H9 (cell line): ENCODE measurements at regions not wholly inside any gene's neighbourhood (a gene's known extent, or its start where the extent isn't known, plus 50 kb on each side); places are given as distances from the start of the nearest gene placed in this dataset.

Source experiments
- DNase-seq: peaks from one replicate; pipeline ENCODE4 v3.0.0-alpha.2; 2017
- H2AFZ ChIP-seq: one replicate; pipeline ENCODE4 v1.6.1; 2013; ENCODE audit warnings: mild to moderate bottlenecking, low read length, control low read depth, moderate library complexity
- H2AK5ac ChIP-seq: 2 replicates; pipeline ENCODE4 v1.6.1; 2013; ENCODE audit warnings: low read length, control low read depth, mixed read lengths; ENCODE audit not compliant: insufficient read length
- H2BK120ac ChIP-seq: one replicate; pipeline ENCODE4 v1.6.1; 2013; ENCODE audit warnings: low read depth, mild to moderate bottlenecking, low read length, control low read depth, inconsistent platforms; ENCODE audit not compliant: poor library complexity, severe bottlenecking
- H2BK12ac ChIP-seq: 2 replicates; pipeline ENCODE4 v1.6.1; 2013; ENCODE audit warnings: low read length, control low read depth, mixed read lengths, low read depth; ENCODE audit not compliant: insufficient read length
- H2BK15ac ChIP-seq: 2 replicates; pipeline ENCODE4 v1.6.1; 2013; ENCODE audit warnings: low read depth, low read length, control low read depth
- H2BK20ac ChIP-seq: one replicate; pipeline ENCODE4 v1.6.1; 2013; ENCODE audit warnings: low read depth, mild to moderate bottlenecking, low read length, control low read depth, inconsistent platforms; ENCODE audit not compliant: poor library complexity, severe bottlenecking
- H2BK5ac ChIP-seq: 2 replicates; pipeline ENCODE4 v1.6.1; 2013; ENCODE audit warnings: low read length, control low read depth, mixed read lengths; ENCODE audit not compliant: insufficient read length
- H3K14ac ChIP-seq: 2 replicates; pipeline ENCODE4 v1.6.1; 2013; ENCODE audit warnings: low read length, control low read depth; ENCODE audit not compliant: insufficient read depth
- H3K18ac ChIP-seq: 2 replicates; pipeline ENCODE4 v1.6.1; 2013; ENCODE audit warnings: low read depth, mild to moderate bottlenecking, mixed read lengths, low read length, control low read depth; ENCODE audit not compliant: insufficient read length
- H3K23ac ChIP-seq: 2 replicates; pipeline ENCODE4 v1.6.1; 2013; ENCODE audit warnings: low read length, control low read depth, mixed read lengths, low read depth; ENCODE audit not compliant: insufficient read length
- H3K23me2 ChIP-seq: 2 replicates; pipeline ENCODE4 v1.6.1; 2013; ENCODE audit warnings: low read depth, mild to moderate bottlenecking, mixed read lengths, low read length, control low read depth; ENCODE audit not compliant: insufficient read length, poor library complexity, severe bottlenecking
- H3K27ac ChIP-seq: 2 replicates; pipeline ENCODE4 v1.5.1; 2013; ENCODE audit warnings: low read length, control low read depth, mixed read lengths, low read depth; ENCODE audit not compliant: insufficient read length
- H3K27me3 ChIP-seq: 2 replicates; pipeline ENCODE4 v1.6.1; 2013; ENCODE audit warnings: low read length, control low read depth, inconsistent platforms; ENCODE audit not compliant: insufficient read depth
- H3K4ac ChIP-seq: 2 replicates; pipeline ENCODE4 v1.6.1; 2013; ENCODE audit warnings: low read depth, mild to moderate bottlenecking, control low read depth, inconsistent platforms, low read length, moderate library complexity
- H3K4me1 ChIP-seq: 2 replicates; pipeline ENCODE4 v1.6.1; 2013; ENCODE audit warnings: low read length, control low read depth, inconsistent platforms; ENCODE audit not compliant: insufficient read depth
- H3K4me2 ChIP-seq: 2 replicates; pipeline ENCODE4 v1.6.1; 2013; ENCODE audit warnings: low read length, control low read depth, mixed read lengths; ENCODE audit not compliant: insufficient read length, insufficient read depth
- H3K56ac ChIP-seq: 2 replicates; pipeline ENCODE4 v1.6.1; 2013; ENCODE audit warnings: low read depth, mild to moderate bottlenecking, mixed read lengths, low read length, control low read depth; ENCODE audit not compliant: insufficient read length
- H3K79me1 ChIP-seq: 2 replicates; pipeline ENCODE4 v1.6.1; 2013; ENCODE audit warnings: low read depth, mild to moderate bottlenecking, moderate library complexity, low read length, control low read depth, inconsistent platforms; ENCODE audit not compliant: insufficient read depth, poor library complexity, severe bottlenecking
- H3K79me2 ChIP-seq: 2 replicates; pipeline ENCODE4 v1.6.1; 2013; ENCODE audit warnings: low read length, control low read depth, inconsistent platforms; ENCODE audit not compliant: insufficient read depth
- H3K9ac ChIP-seq: 2 replicates; pipeline ENCODE4 v1.6.1; 2013; ENCODE audit warnings: low read length, control low read depth, mixed read lengths; ENCODE audit not compliant: insufficient read length; ENCODE audit errors: extremely low read depth
- H3K9me3 ChIP-seq: one replicate; pipeline ENCODE4 v1.6.1; 2013; ENCODE audit warnings: low read depth, low read length, inconsistent platforms; ENCODE audit not compliant: control insufficient read depth
- H3T11ph ChIP-seq: one replicate; pipeline ENCODE4 v1.6.1; 2013; ENCODE audit warnings: mild to moderate bottlenecking, low read length, control low read depth, inconsistent platforms
- H4K20me1 ChIP-seq: one replicate; pipeline ENCODE4 v1.6.1; 2013; ENCODE audit not compliant: control insufficient read depth, insufficient read length, insufficient read depth
- H4K5ac ChIP-seq: 2 replicates; pipeline ENCODE4 v1.6.1; 2013; ENCODE audit warnings: low read depth, mild to moderate bottlenecking, mixed read lengths, low read length, control low read depth; ENCODE audit not compliant: insufficient read length
- H4K8ac ChIP-seq: replicated peaks from 2 replicates; pipeline ENCODE4 v1.6.1; 2013; ENCODE audit warnings: low read length, control low read depth, mixed read lengths, low read depth; ENCODE audit not compliant: insufficient read length
- H4K91ac ChIP-seq: 2 replicates; pipeline ENCODE4 v1.6.1; 2013; ENCODE audit warnings: low read depth, mild to moderate bottlenecking, moderate library complexity, mixed read lengths, low read length, control low read depth; ENCODE audit not compliant: insufficient read length
- H3K27ac Mint-ChIP-seq, 3 experiments: 2 replicates in 2 of 3; 3 replicates in 1 of 3; pipeline ENCODE4 v1.8.0; 2020 to 2021; ENCODE audit warnings: mixed read lengths in 3 of 3, mild to moderate bottlenecking in 1 of 3, moderate library complexity in 1 of 3
- H3K27me3 Mint-ChIP-seq: 2 replicates; pipeline ENCODE4 v1.8.0; 2021; ENCODE audit warnings: low read depth, mild to moderate bottlenecking, moderate library complexity, mixed read lengths
- H3K36me3 Mint-ChIP-seq, 3 experiments: 2 replicates in 2 of 3; 3 replicates in 1 of 3; pipeline ENCODE4 v1.8.0; 2020 to 2021; ENCODE audit warnings: low read depth in 3 of 3, mixed read lengths in 3 of 3; ENCODE audit not compliant: insufficient read depth in 1 of 3
- H3K4me1 Mint-ChIP-seq, 2 experiments: 2 replicates each; pipeline ENCODE4 v1.8.0; 2020; ENCODE audit warnings: mixed read lengths in 2 of 2
- H3K4me3 Mint-ChIP-seq, 2 experiments: 2 replicates in 1 of 2; 3 replicates in 1 of 2; pipeline ENCODE4 v1.8.0; 2020 to 2021; ENCODE audit warnings: mild to moderate bottlenecking in 2 of 2, mixed read lengths in 2 of 2, moderate library complexity in 1 of 2
- H3K9me3 Mint-ChIP-seq, 2 experiments: 2 replicates in 1 of 2; 3 replicates in 1 of 2; pipeline ENCODE4 v1.8.0; 2020; ENCODE audit warnings: mild to moderate bottlenecking in 2 of 2, mixed read lengths in 2 of 2, moderate library complexity in 1 of 2
- CTCF ChIP-seq: fragments of 200-600 bp; sonication (generic); conservative IDR thresholded peaks from 3 replicates; pipeline ENCODE4 v1.8.0; 2021; ENCODE audit warnings: antibody characterized with exemption, mild to moderate bottlenecking
- WGBS: extraction: QIAGEN DNeasy Blood & Tissue Kit; methylation state at CpG from one replicate; pipeline ENCODE4 v1.1.7; 2013; ENCODE audit warnings: missing lambda C conversion rate, low lambda C conversion rate, mixed read lengths; ENCODE audit not compliant: insufficient read length; ENCODE audit errors: extremely low coverage; 5-methylcytosine and 5-hydroxymethylcytosine counted together

GRCh38 chr18:40983835-40984234 is 971.2 kb upstream of the PIK3C3 start:
- no peak overlapping the region for H3K56ac ChIP-seq
- Mint-ChIP-seq H3K4me3 (no peak overlapping the region), H3K27me3 (no peaks in the 10 kb centered on the region), H3K27ac (no peak overlapping the region), H3K9me3 (no peaks in the 10 kb centered on the region), H3K4me1 (peaks cover 0 to 6% of the 10 kb centered on the region in 2 experiments; a peak in 1 of 4 replicates), H3K36me3 (no peaks in the 10 kb centered on the region)
- no peaks in the 10 kb centered on the region for H3K23me2 ChIP-seq
- no peak overlapping the region for H2BK15ac ChIP-seq
- H4K91ac ChIP-seq = no peak overlapping the region
- H3K18ac ChIP-seq = no peak overlapping the region
- H2AK5ac ChIP-seq = no peak overlapping the region
- H2BK12ac ChIP-seq = no peak overlapping the region
- no peaks in the 10 kb centered on the region for H3K79me1 ChIP-seq
- H3K9me3 ChIP-seq = no peaks in the 10 kb centered on the region
- H2BK20ac ChIP-seq = no peak overlapping the region
- no peak for DNase-seq
- H2AFZ ChIP-seq = no peak overlapping the region
- H4K20me1 ChIP-seq = no peaks in the 10 kb centered on the region
- no peak overlapping the region for H2BK5ac ChIP-seq
- no peak overlapping the region for H3K4me2 ChIP-seq
- H3K79me2 ChIP-seq = no peaks in the 10 kb centered on the region
- H3K14ac ChIP-seq = no peak overlapping the region
- no CpG with 5 or more reads among the region's 1 CpG for WGBS
- no peak for TF ChIP-seq CTCF
- no peak overlapping the region for H3K27ac ChIP-seq
- no peak overlapping the region for H4K5ac ChIP-seq
- no peak overlapping the region for H3K23ac ChIP-seq
- H4K8ac ChIP-seq = no peak overlapping the region
- no peak overlapping the region for H3K9ac ChIP-seq
- H3T11ph ChIP-seq = no peak overlapping the region
- no peaks in the 10 kb centered on the region for H3K27me3 ChIP-seq
- no peaks in the 10 kb centered on the region for H3K4me1 ChIP-seq
- H2BK120ac ChIP-seq = no peak overlapping the region
- no peak overlapping the region for H3K4ac ChIP-seq
